PFSK-1 (cell line): ENCODE measurements at regions not wholly inside any gene's neighbourhood (a gene's known extent, or its start where the extent isn't known, plus 50 kb on each side); places are given as distances from the start of the nearest gene placed in this dataset.

ENCODE experiments used
- FOXP2 ChIP-seq: optimal IDR thresholded peaks from 2 replicates; pipeline ENCODE3; 2011; ENCODE audit warnings: borderline replicate concordance, control low read depth, inconsistent platforms; ENCODE audit not compliant: insufficient read depth; ENCODE audit errors: extremely low read length, extremely low read depth
- POLR2AphosphoS5 ChIP-seq: IDR thresholded peaks from 2 replicates; pipeline ENCODE4 v1.6.1; 2012; ENCODE audit warnings: low read depth, mild to moderate bottlenecking, control low read depth, low read length, moderate library complexity
- REST ChIP-seq, 2 experiments: IDR thresholded peaks; 2 replicates each; pipeline versions ENCODE4 v1.6.1 to v1.8.0; 2011 to 2012; ENCODE audit warnings: low read depth in 2 of 2, low read length in 2 of 2, control low read depth in 1 of 2, inconsistent platforms in 1 of 2, mild to moderate bottlenecking in 1 of 2, moderate library complexity in 1 of 2; ENCODE audit not compliant: insufficient read depth in 1 of 2
- SIN3A ChIP-seq: IDR thresholded peaks from 2 replicates; pipeline ENCODE4 v1.6.1; 2012; ENCODE audit warnings: mild to moderate bottlenecking, low read length, moderate library complexity, borderline replicate concordance; ENCODE audit not compliant: insufficient read depth
- TAF1 ChIP-seq: IDR thresholded peaks from 2 replicates; pipeline ENCODE4 v1.6.1; 2012; ENCODE audit warnings: low read length, control low read depth, borderline replicate concordance; ENCODE audit not compliant: insufficient read depth

DNA sequence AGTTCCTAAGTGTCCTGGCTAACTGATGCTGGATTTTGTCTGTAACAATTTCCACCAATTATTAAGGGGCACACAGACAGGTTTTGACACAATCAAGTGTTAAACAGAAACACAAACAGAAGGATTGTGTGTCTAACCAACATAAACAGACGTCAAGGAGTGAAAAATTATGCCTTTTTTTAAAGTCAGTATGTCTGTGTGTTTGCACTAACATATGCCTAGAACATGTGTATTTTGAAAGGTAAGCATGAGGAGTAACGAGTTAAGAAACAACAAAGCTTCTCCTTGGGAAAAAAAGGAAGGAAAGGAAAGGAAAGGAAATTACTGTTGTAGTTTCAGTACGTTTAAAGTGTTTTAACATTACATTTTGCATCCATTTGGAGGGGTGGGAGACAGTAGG, 466.3 kb upstream of the ID4 start:
- TF ChIP-seq TAF1 (no peak), FOXP2 (no peak), POLR2AphosphoS5 (no peak), SIN3A (no peak), REST (IDR thresholded peaks at IDR 0.05; ENCODE audit: insufficient read depth in 1 of 2, low read depth in 2 of 2, low read length in 2 of 2) (no peak)

- TF ChIP-seq REST (IDR thresholded peaks at IDR 0.05; ENCODE audit: insufficient read depth in 1 of 2, low read depth in 2 of 2, low read length in 2 of 2) (no peak), POLR2AphosphoS5 (no peak), TAF1 (no peak), FOXP2 (no peak), SIN3A (no peak)
These were observed 461.6 kb upstream of the ID4 start for GRCh38 chr6:19375613-19376012.

DNA sequence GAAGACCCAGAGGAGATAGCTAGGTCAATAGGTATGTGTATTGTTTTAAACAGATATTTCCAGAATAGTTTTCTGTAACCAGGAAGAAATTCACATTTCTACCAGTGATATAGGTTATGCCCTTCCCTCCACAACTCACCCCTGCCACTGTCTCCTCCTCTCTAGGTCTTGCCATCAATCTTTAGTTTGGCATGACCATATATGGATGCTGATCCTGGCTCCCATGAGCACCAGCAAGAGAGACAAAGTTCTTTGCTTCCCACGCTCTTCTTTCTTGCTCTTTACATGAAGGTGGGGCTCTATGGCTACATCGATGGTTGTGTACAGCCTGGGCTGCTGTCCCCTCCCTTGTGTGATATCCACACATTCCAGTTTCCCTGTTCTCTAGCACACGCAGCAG, 459.4 kb upstream of the ID4 start:
- TF ChIP-seq POLR2AphosphoS5 (no peak), TAF1 (no peak), SIN3A (no peak), FOXP2 (no peak), REST (IDR thresholded peaks at IDR 0.05; ENCODE audit: insufficient read depth in 1 of 2, low read depth in 2 of 2, low read length in 2 of 2) (no peak)

- TF ChIP-seq SIN3A = no peak
- no peak for TF ChIP-seq REST (IDR thresholded peaks at IDR 0.05; ENCODE audit: insufficient read depth in 1 of 2, low read depth in 2 of 2, low read length in 2 of 2)
- TF ChIP-seq TAF1 = no peak
- no peak for TF ChIP-seq POLR2AphosphoS5
- no peak for TF ChIP-seq FOXP2
These were observed 456.9 kb upstream of the ID4 start for GRCh38 chr6:19380293-19380692.

DNA sequence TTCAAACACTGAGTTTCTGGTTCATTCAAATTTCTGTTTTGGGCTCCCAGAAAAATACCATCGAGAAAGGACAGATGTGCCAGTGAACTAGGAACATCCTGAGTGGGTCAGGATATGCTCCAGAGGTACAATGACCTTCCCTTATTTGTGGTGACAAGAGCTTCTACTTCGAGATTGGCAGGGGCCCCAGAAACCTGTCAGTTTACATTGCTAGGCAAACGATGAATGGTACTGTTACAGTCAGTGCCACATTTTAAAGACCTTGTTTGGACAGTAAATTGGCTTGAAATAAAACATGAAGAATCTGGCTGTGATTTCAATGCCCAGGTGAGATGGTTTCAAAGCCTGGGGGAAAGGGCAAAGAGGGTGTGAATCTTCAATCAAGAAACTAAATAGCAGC, 454.5 kb upstream of the ID4 start:
- no peak for TF ChIP-seq POLR2AphosphoS5
- no peak for TF ChIP-seq FOXP2
- TF ChIP-seq TAF1 = no peak
